Kidney epithelial cell (primary cell): ENCODE measurements at regions not wholly inside any gene's neighbourhood (a gene's known extent, or its start where the extent isn't known, plus 50 kb on each side); places are given as distances from the start of the nearest gene placed in this dataset.

Experiments used
- DNase-seq: peaks from one replicate; pipeline ENCODE4 v3.0.0-alpha.2; 2010; ENCODE audit warnings: low read depth
- H3K27me3 ChIP-seq: 2 replicates; pipeline ENCODE4 v1.6.0; 2011; ENCODE audit warnings: low read length; ENCODE audit not compliant: control insufficient read depth, insufficient read depth
- H3K36me3 ChIP-seq: 2 replicates; pipeline ENCODE4 v1.5.1; 2011; ENCODE audit warnings: low read length; ENCODE audit not compliant: control insufficient read depth, insufficient read depth
- H3K4me3 ChIP-seq: 2 replicates; pipeline ENCODE4 v1.5.1; 2011; ENCODE audit warnings: low read depth, mild to moderate bottlenecking, control low read depth, low read length
- CTCF ChIP-seq: IDR thresholded peaks from 2 replicates; pipeline ENCODE4 v1.5.1; 2011; ENCODE audit warnings: mild to moderate bottlenecking, moderate library complexity, low read length, control low read depth, inconsistent platforms; ENCODE audit not compliant: insufficient read depth, poor library complexity, severe bottlenecking

- DNase-seq = no peak
Measured at GRCh38 chr2:150110548-150110947, 376.9 kb downstream of the RND3 start.

GRCh38 chr2:150109912-150110311 lies 377.6 kb downstream of the RND3 start:
- no peak for TF ChIP-seq CTCF
- Histone ChIP-seq H3K4me3 (no peak overlapping the region), H3K36me3 (no peaks in the 10 kb centered on the region), H3K27me3 (no peaks in the 10 kb centered on the region)
- no peak for DNase-seq

More at GRCh38 chr2:150110548-150110947, 376.9 kb downstream of the RND3 start:
- no peak for TF ChIP-seq CTCF
- Histone ChIP-seq H3K36me3 (no peaks in the 10 kb centered on the region), H3K4me3 (no peak overlapping the region), H3K27me3 (no peaks in the 10 kb centered on the region)

GRCh38 chr2:150109028-150109427 lies 378.4 kb downstream of the RND3 start:
- Histone ChIP-seq H3K27me3 (no peaks in the 10 kb centered on the region), H3K4me3 (no peak overlapping the region), H3K36me3 (no peaks in the 10 kb centered on the region)
- no peak for DNase-seq
- no peak for TF ChIP-seq CTCF

GRCh38 chr2:150107816-150108215 lies 379.7 kb downstream of the RND3 start:
- Histone ChIP-seq H3K4me3 (no peak overlapping the region), H3K27me3 (no peaks in the 10 kb centered on the region), H3K36me3 (no peaks in the 10 kb centered on the region)
- no peak for TF ChIP-seq CTCF
- DNase-seq = no peak

GRCh38 chr2:150107170-150107569 lies 380.3 kb downstream of the RND3 start:
- DNase-seq = no peak
- TF ChIP-seq CTCF = no peak
- H3K4me3 ChIP-seq = no peak overlapping the region

GRCh38 chr2:150101947-150102346 lies 385.5 kb downstream of the RND3 start:
- Histone ChIP-seq H3K27me3 (no peaks in the 10 kb centered on the region), H3K36me3 (no peaks in the 10 kb centered on the region), H3K4me3 (no peak overlapping the region)
- no peak for TF ChIP-seq CTCF
- DNase-seq = no peak

More at GRCh38 chr2:150107170-150107569, 380.3 kb downstream of the RND3 start:
- Histone ChIP-seq H3K36me3 (no peaks in the 10 kb centered on the region), H3K27me3 (no peaks in the 10 kb centered on the region)
